ENCODE measurements at regions not wholly inside any gene's neighbourhood (a gene's known extent, or its start where the extent isn't known, plus 50 kb on each side); places are given as distances from the start of the nearest gene placed in this dataset.
"Not testable (repeated sequence)": the region's sequence is repeated elsewhere in the genome, so short reads cannot be mapped to it uniquely, and the experiment has no call there.

DNA sequence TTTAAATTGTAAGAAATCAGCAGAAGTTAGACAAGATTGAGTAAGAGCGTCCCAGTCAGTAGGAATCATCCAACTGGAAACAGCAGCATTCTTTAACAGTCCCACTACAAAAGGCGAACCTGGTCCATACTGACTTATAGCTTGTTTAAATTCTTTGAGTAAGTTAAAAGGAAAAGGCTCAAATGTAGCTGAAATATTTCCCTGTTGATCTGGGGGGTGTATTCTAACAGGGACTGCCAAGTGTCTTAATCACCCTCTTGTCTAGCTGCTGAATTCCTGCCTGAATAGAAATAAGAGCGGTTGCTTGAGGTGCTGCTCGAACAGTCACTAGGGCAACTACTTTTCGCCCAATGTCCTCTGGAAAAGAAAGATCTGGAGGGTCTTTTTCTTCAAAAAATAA, 56.4 kb upstream of the FMNL2 start:
- TF ChIP-seq POLR2A (IDR thresholded peaks at IDR 0.05): no peak
- no peak for TF ChIP-seq EP300 (IDR thresholded peaks at IDR 0.05)
- TF ChIP-seq, protein P1, sequence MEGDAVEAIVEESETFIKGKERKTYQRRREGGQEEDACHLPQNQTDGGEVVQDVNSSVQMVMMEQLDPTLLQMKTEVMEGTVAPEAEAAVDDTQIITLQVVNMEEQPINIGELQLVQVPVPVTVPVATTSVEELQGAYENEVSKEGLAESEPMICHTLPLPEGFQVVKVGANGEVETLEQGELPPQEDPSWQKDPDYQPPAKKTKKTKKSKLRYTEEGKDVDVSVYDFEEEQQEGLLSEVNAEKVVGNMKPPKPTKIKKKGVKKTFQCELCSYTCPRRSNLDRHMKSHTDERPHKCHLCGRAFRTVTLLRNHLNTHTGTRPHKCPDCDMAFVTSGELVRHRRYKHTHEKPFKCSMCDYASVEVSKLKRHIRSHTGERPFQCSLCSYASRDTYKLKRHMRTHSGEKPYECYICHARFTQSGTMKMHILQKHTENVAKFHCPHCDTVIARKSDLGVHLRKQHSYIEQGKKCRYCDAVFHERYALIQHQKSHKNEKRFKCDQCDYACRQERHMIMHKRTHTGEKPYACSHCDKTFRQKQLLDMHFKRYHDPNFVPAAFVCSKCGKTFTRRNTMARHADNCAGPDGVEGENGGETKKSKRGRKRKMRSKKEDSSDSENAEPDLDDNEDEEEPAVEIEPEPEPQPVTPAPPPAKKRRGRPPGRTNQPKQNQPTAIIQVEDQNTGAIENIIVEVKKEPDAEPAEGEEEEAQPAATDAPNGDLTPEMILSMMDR (IDR thresholded peaks at IDR 0.05): no peak
- no peak for TF ChIP-seq POLR2AphosphoS5 (IDR thresholded peaks at IDR 0.05)
- Histone ChIP-seq H3K4me1 (no peaks in the 10 kb centered on the region), H3K4me3 (no peak overlapping the region), H3K27ac (no peak overlapping the region), H3K36me3 (no peaks in the 10 kb centered on the region), H3K27me3 (no peaks in the 10 kb centered on the region), H3K9me3 (peaks cover 0 to 28% (median 17%) of the 10 kb centered on the region in 4 donors)
- DNase-seq: no peak
- WGBS, 5 donors: 91 to 96% (median 96%) methylated on average over 5 of the region's 5 CpGs
- intact Hi-C loops (cut with DNase I; ENCODE audit: low total_unique reads): no loop called here

DNA sequence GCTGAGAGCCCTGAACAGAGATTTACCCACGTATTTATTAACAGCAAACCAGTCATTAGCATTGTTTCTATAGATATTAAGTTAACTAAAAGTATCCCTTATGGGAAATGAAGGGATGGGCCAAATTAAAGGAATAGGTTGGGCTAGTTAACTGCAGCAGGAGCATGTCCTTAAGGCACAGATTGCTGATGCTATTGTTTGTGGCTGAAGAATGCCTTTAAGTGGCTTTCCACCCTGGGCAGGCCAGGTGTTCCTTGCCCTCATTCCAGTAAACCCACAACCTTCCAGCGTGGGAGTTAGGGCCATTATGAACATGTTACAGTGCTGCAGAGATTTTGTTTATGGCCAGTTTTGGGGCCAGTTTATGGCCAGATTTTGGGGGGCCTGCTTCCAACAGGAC, 55.6 kb upstream of the FMNL2 start:
- H3K9me3 ChIP-seq: peaks cover 0 to 19% (median 10%) of the 10 kb centered on the region in 4 donors
- intact Hi-C loops (cut with DNase I; ENCODE audit: low total_unique reads); H3K4me1 ChIP-seq; DNase-seq; H3K27ac ChIP-seq; H3K36me3 ChIP-seq; H3K4me3 ChIP-seq; H3K27me3 ChIP-seq: not testable (repeated sequence)
- WGBS, 5 donors: 82 to 100% (median 88%) methylated on average over 2 of the region's 2 CpGs

DNA sequence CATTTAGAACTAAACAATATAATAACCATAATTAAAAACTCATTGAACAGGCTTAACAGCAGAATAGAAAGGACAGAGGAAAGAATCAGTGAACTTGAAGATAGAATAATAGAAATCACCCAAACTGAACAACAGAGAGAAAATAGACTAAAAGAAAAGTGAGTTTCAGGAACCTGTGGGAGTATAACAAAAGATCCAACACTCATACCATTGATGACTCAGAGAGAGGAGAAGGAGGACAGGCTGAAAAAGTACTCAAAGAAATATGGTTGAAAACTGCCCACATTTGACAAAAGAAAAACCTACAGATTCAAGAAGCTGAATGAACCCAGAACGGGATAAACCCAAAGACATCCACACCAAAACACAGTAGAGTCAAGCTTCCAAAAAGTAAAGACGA, 54.2 kb upstream of the FMNL2 start:
- intact Hi-C loops (cut with DNase I; ENCODE audit: low total_unique reads): no loop called here
- WGBS, 5 donors: 83 to 99% (median 89%) methylated on average over 2 of the region's 2 CpGs
- H3K36me3 ChIP-seq: no peaks in the 10 kb centered on the region

DNA sequence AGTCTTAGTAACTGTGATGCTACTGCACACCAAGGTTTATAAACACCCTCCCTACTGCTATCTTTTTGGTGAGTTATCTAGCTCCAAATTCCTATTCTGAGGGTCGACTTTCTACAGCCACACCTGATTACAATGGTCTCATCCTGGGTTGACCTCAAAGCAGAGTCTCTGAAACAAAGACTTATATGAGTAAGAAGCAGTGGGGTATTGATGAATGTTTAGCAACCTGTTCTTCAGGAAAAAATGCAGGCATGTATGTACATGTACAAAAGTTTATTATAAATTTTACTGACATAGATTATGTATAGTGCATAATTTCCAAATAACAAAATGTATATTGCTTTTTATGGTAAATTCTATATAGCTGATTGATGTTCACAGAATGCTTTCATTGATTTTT, 51.6 kb upstream of the FMNL2 start:
- Histone ChIP-seq H3K36me3 (no peaks in the 10 kb centered on the region), H3K27me3 (no peaks in the 10 kb centered on the region), H3K27ac (no peak overlapping the region), H3K9me3 (peaks cover 0 to 15% (median 7%) of the 10 kb centered on the region in 4 donors), H3K4me1 (no peaks in the 10 kb centered on the region), H3K4me3 (no peak overlapping the region)
- DNase-seq: no peak
- intact Hi-C loops (cut with DNase I; ENCODE audit: low total_unique reads): no loop called here
- TF ChIP-seq POLR2A (IDR thresholded peaks at IDR 0.05): no peak
- TF ChIP-seq POLR2AphosphoS5 (IDR thresholded peaks at IDR 0.05): no peak
- TF ChIP-seq, protein P1 (IDR thresholded peaks at IDR 0.05): no peak
- TF ChIP-seq EP300 (IDR thresholded peaks at IDR 0.05): no peak
- 48 to 73% (median 64%) methylated on average over 1 of the region's 1 CpG for WGBS, 5 donors

More for the DNA sequence above, 54.2 kb upstream of the FMNL2 start:
- H3K27me3 ChIP-seq: no peaks in the 10 kb centered on the region
- peaks cover 0 to 15% (median 7%) of the 10 kb centered on the region in 4 donors for H3K9me3 ChIP-seq
- TF ChIP-seq POLR2AphosphoS5 (IDR thresholded peaks at IDR 0.05) (no peak), EP300 (IDR thresholded peaks at IDR 0.05) (no peak)
- no peaks in the 10 kb centered on the region for H3K4me1 ChIP-seq
- no peak overlapping the region for H3K27ac ChIP-seq
- no peak for DNase-seq
- no peak overlapping the region for H3K4me3 ChIP-seq

DNA sequence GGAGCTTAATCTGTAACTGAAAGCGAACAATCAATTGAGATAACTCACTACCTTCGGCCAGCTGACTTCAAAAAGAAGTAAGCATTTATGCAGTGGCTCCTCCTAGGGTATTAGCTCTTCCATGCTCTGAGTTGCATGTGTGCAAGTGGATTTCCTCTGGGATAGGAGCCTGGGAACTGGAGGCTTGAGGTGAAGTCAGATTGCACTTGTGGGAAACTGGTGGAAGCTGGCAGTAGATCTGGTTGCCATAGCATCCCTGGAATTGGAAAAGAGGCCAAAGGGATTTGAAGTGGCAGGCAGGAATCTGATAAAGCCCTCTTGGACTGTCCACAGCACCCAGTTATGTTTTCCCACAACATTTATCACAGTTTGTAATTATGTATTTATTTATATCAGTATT, 50.6 kb upstream of the FMNL2 start:
- TF ChIP-seq POLR2A (IDR thresholded peaks at IDR 0.05): no peak
- TF ChIP-seq, protein P1 (IDR thresholded peaks at IDR 0.05): no peak
- Histone ChIP-seq H3K36me3 (no peaks in the 10 kb centered on the region), H3K27ac (no peak overlapping the region), H3K4me3 (no peak overlapping the region), H3K27me3 (no peaks in the 10 kb centered on the region), H3K9me3 (peaks cover 0 to 7% (median 2%) of the 10 kb centered on the region in 4 donors), H3K4me1 (no peaks in the 10 kb centered on the region)
- intact Hi-C loops (cut with DNase I; ENCODE audit: low total_unique reads): no loop called here
- 35 to 65% (median 61%) methylated on average over 2 of the region's 2 CpGs for WGBS, 5 donors
- DNase-seq: no peak

Small RNA genes in the stretch of these regions (small RNA-seq; reads per million reads assigned to genes)
- 0 reads per million in 4 donors for gene RF00019

Data from stomach (tissue), 8 donors.